Bronchial epithelial cell (primary cell): ENCODE measurements at regions not wholly inside any gene's neighbourhood (a gene's known extent, or its start where the extent isn't known, plus 50 kb on each side); places are given as distances from the start of the nearest gene placed in this dataset.
"Not testable (repeated sequence)": the region's sequence is repeated elsewhere in the genome, so short reads cannot be mapped to it uniquely, and the experiment has no call there.

Experiments
- DNase-seq: peaks from one replicate; pipeline ENCODE4 v3.0.0-alpha.2; 2010; ENCODE audit warnings: low read depth
- FAIRE-seq: peaks from 2 replicates; lab custom pipeline; 2011; peaks lifted over from hg19 to GRCh38; lab: Jason Lieb, UNC
- H3K27me3 ChIP-seq: 2 replicates; pipeline ENCODE4 v1.5.1; 2011; ENCODE audit warnings: low read length; ENCODE audit not compliant: control insufficient read depth, insufficient read depth
- H3K36me3 ChIP-seq: 2 replicates; pipeline ENCODE4 v1.5.1; 2011; ENCODE audit warnings: low read length; ENCODE audit not compliant: control insufficient read depth, insufficient read depth
- H3K4me3 ChIP-seq: 2 replicates; pipeline ENCODE4 v1.5.1; 2011; ENCODE audit warnings: mild to moderate bottlenecking, low read depth, low read length, control low read depth
- CTCF ChIP-seq: IDR thresholded peaks from 2 replicates; pipeline ENCODE4 v1.5.1; 2011; ENCODE audit warnings: mild to moderate bottlenecking, moderate library complexity, low read length, control low read depth, inconsistent platforms; ENCODE audit not compliant: insufficient read depth, severe bottlenecking

- FAIRE-seq, result no peak
- H3K4me3 ChIP-seq, result no peak overlapping the region
- no peaks in the 10 kb centered on the region for H3K36me3 ChIP-seq
- no peak for DNase-seq
- TF ChIP-seq CTCF, result no peak
- H3K27me3 ChIP-seq, result no peaks in the 10 kb centered on the region
Observed at GRCh38 chr4:134622199-134622598, 420.6 kb upstream of the PABPC4L start.

GRCh38 chr4:134621715-134622114 lies 420.1 kb upstream of the PABPC4L start:
- H3K36me3 ChIP-seq, H3K4me3 ChIP-seq, FAIRE-seq, H3K27me3 ChIP-seq: not testable (repeated sequence)
- DNase-seq, result peak; percentile 9

- H3K4me3 ChIP-seq, result no peak overlapping the region
- FAIRE-seq, result no peak
- no peaks in the 10 kb centered on the region for H3K36me3 ChIP-seq
- TF ChIP-seq CTCF, result no peak
- no peak for DNase-seq
- H3K27me3 ChIP-seq, result no peaks in the 10 kb centered on the region
Observed at GRCh38 chr4:134610956-134611355, 409.4 kb upstream of the PABPC4L start.

GRCh38 chr4:134610172-134610571 lies 408.6 kb upstream of the PABPC4L start:
- FAIRE-seq, result no peak
- TF ChIP-seq CTCF, result no peak
- no peak for DNase-seq
- H3K4me3 ChIP-seq, result no peak overlapping the region
- no peaks in the 10 kb centered on the region for H3K36me3 ChIP-seq
- H3K27me3 ChIP-seq, result no peaks in the 10 kb centered on the region

- FAIRE-seq (no peak), DNase-seq (no peak)
- TF ChIP-seq CTCF, result no peak
- Histone ChIP-seq H3K27me3 (no peaks in the 10 kb centered on the region), H3K36me3 (no peaks in the 10 kb centered on the region), H3K4me3 (no peak overlapping the region)
Observed at GRCh38 chr4:134601706-134602105, 400.1 kb upstream of the PABPC4L start.

- Histone ChIP-seq H3K4me3 (no peak overlapping the region), H3K27me3 (no peaks in the 10 kb centered on the region), H3K36me3 (no peaks in the 10 kb centered on the region)
- DNase-seq (no peak), FAIRE-seq (no peak)
- no peak for TF ChIP-seq CTCF
Observed at GRCh38 chr4:134591326-134591725, 389.7 kb upstream of the PABPC4L start.
